GM12891 (cell line): ENCODE measurements at regions not wholly inside any gene's neighbourhood (a gene's known extent, or its start where the extent isn't known, plus 50 kb on each side); places are given as distances from the start of the nearest gene placed in this dataset.

ENCODE experiments used
- PAX5 ChIP-seq: IDR thresholded peaks from 2 replicates; pipeline ENCODE4 v1.6.1; 2011; ENCODE audit warnings: low read length, moderate library complexity, mild to moderate bottlenecking; ENCODE audit not compliant: insufficient read depth, severe bottlenecking
- POLR2A ChIP-seq: IDR thresholded peaks from 2 replicates; pipeline ENCODE4 v1.6.1; 2011; ENCODE audit warnings: low read depth, low read length, control low read depth
- POLR2AphosphoS5 ChIP-seq: IDR thresholded peaks from 2 replicates; pipeline ENCODE4 v1.6.1; 2011; ENCODE audit warnings: low read depth, low read length, control low read depth
- POU2F2 ChIP-seq: IDR thresholded peaks from 2 replicates; pipeline ENCODE4 v1.6.1; 2011; ENCODE audit warnings: low read depth, mild to moderate bottlenecking, control low read depth, low read length, moderate library complexity
- SPI1 ChIP-seq: IDR thresholded peaks from 2 replicates; pipeline ENCODE4 v1.6.1; 2011; ENCODE audit warnings: low read depth, low read length, control low read depth
- TAF1 ChIP-seq: IDR thresholded peaks from 2 replicates; pipeline ENCODE4 v1.6.1; 2011; ENCODE audit warnings: low read depth, low read length, control low read depth

- TF ChIP-seq TAF1, result no peak
- TF ChIP-seq POLR2A, result no peak
- no peak for TF ChIP-seq POLR2AphosphoS5
- TF ChIP-seq SPI1, result no peak
- no peak for TF ChIP-seq POU2F2
- no peak for TF ChIP-seq PAX5
These were observed 782.3 kb downstream of the GALR1 start for GRCh38 chr18:78031991-78032390.
